HG02840 (cell line): ENCODE measurements at regions not wholly inside any gene's neighbourhood (a gene's known extent, or its start where the extent isn't known, plus 50 kb on each side); places are given as distances from the start of the nearest gene placed in this dataset.

Experiments
- ATAC-seq: cut with Tn5 transposase; IDR thresholded peaks from one replicate; pipeline ENCODE4 v1.9.1; 2021; ENCODE audit warnings: mild to moderate bottlenecking, moderate library complexity, moderate number of reproducible peaks; ENCODE audit not compliant: unreplicated experiment, low FRiP score

DNA sequence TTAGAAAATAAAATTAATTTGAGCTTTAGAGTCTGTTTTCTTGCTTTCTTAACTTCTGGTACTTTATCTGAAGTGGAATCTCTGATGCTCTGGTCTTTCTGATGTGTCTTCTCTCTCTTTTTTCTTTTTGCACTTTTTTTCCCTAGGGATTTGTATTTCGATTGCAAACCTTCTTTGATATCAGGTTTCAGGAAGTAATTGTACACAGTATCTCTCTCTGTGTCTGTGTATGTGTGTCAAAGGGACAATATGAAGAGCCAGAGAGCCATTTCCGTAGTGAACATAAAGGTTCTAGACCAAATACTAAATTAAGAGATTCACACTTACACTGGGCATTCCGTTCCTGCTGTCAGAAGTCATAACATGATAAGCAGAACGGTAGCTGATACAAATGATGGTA, 325.0 kb downstream of the PCDH7 start:
- no peak for ATAC-seq

DNA sequence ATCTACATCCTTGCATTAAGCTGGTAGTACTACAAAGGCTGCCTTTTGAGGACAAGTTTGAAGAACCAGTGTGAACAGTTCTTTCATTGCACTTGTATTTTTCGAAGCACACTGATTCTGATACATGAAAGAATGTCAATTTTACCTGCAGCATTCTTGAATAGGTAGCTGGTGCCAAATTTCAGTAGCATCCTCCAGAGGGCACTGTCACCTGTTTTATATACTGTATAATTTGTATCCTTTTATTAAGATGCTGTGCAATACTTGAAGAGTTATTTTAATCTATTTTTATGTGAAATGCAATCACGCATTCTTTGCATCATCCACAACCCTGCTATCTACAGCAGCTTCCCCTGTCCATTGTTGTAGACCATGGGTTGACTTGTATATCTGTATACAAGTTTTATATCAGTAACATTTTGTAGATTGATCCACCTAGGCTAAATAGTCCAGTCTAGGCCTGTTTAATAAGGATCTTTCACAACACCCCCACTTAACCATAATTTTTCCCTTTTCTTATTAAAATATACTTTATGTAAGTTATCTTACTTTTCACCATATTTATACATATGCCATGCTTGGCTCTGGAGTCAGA, 325.7 kb downstream of the PCDH7 start:
- no peak for ATAC-seq

DNA sequence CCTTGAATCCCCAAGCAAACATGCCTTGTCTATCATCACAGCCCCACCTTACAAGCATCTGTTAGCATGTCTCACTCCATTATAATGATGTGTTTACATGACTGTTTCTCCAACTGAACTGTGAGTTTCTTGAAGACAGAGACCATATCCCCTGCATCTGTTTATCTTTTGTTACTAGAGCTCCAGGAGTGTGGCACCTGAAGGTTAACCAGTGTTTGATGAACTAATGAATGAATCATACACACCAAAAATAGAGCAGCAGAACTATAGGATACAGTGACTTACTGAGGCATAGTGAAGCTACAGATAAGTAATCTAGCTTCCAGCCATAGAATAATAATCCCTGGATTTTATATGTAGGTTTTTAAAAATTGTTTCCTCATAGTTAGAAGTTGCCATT, 331.0 kb downstream of the PCDH7 start:
- ATAC-seq = no peak

DNA sequence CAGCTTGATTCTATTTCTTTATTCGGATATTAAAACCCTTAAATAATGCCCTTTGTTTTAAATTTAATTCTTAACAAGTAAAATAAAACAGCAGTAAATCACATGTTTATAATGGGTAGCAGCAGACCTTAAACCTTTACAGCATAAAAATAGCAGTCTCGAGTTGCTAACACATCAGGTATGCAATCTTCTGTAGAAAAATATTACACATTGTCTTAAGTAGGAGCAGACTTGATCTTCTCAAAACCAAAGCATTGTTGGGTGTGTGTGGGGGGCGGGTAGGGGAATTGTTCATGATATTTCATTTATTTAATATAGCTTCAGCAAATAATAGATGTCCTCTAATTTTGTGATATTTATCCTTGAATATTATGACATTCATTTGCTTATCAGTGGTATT, 331.4 kb downstream of the PCDH7 start:
- ATAC-seq = no peak

DNA sequence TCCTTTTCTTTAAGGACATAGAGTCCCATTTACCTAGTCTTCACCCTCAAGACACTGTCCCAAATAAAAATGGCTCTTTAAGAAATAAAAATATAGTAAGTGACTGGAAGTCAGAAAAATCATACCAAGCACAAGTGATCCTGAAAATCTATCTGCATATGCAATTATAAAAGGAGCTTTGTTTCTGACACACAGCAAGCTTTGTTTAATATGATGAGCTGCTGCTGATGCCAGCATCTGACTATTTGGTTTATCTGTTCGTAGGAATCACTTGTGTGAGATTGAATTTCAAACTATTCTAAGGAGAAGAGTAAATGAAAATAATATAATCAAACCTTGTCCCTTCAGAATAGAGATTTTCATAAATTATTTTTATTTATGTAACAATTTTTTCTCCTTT, 332.4 kb downstream of the PCDH7 start:
- ATAC-seq = no peak

DNA sequence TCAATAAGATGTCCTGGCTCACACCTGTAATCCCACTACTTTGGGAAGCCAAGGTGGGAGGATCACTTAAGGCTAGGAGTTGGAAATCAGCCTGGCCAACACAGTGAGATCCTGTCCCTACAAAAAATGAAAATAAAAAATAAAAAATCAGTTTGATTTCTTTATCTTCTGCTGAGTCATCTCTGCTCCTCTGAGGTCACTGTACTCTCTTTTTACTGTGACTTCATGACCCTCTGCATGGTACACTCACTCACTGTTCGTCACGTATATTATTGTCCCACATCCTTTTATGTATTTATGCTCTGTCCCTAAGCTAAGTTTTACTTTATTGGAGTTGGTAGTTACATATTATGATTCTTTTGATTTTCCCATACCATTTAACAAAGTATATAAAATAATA, 333.3 kb downstream of the PCDH7 start:
- no peak for ATAC-seq

DNA sequence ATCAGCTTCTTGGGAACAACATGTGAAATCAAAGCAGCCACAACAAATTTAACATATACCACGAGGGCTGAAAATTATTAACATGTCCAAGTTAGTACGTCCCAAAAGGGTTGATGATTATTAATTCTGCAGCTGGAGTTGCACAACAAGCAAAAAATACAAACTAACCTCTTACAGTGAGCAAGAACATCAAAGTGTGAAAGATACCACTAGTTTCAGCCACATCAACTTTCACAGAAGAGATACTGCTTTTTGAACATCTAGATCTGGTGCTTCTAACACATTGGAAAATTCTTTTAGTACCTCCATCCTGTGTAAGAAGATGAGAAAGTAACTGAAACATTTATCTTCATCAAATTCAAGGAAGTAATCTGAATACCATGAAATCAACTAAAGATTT, 334.1 kb downstream of the PCDH7 start:
- ATAC-seq = no peak

DNA sequence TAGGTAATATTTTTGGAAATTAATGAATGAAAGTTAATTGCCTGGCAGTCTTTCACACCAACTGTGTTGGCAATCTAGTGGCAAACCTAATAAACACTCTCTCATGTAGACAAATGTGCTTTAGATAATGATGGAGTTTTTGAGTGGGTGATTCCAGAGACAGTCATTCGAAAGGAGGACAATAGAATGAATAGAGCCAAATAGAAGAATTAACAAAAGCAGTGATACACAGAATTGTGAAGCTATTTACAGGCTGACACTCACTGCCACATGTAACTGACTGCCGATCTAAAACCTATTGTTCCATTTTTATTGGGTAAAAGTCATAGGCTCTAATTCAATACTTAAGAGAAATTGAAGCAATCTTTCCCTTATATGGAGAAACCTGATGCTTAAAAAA, 338.5 kb downstream of the PCDH7 start:
- ATAC-seq = no peak

DNA sequence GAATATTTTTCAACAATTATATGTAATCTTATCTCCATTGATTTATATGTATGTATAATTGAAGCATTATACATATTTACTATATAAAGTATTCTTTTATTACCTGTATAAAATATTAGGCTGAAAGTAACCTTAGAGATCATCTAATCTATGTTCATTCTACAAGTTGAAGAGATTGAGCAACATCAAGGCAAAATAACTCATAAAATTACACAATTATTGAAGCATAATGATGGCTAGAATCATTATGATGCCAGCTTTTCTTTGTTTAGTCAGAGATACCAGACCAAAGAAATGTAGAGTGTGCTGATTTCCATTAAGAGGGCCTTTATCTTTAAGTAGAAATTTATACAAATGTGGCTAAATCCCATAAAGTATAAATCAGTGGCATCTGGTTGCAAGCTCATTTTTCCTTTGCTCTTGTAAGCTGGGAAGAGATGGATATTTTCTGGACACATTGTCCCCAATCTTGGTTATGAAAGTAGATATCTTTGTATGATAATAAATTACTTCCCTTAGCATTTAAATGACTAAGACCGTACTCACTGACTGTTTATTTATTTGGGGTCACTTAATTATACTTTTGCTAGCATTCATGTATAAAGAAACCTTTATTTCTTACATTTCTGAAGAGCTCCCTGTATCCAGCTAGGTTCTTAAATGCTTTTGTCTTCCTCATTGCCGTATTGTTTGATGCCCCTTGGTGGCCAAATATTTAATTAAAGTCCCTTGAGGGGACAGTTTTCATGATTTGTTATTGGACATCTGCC, 339.8 kb downstream of the PCDH7 start:
- no peak for ATAC-seq

DNA sequence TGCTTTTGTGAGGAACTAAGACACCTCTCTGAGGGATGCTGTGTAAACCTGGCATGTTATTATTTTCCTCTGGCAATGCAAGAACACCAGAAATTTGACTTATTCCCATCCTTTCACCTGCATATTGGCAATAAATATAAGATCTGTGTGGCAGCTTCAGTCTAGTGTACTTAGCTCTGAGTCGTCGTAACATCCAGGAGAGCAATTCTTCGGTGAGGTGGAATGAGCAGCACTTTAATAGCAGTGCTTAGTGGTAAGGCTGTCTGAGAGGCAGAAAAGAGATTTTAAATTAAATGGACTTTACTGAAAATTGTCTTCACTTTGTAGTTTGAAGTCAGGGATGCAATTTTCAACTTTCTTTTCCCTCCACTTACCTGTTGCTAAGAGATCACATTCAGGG, 344.9 kb downstream of the PCDH7 start:
- no peak for ATAC-seq

DNA sequence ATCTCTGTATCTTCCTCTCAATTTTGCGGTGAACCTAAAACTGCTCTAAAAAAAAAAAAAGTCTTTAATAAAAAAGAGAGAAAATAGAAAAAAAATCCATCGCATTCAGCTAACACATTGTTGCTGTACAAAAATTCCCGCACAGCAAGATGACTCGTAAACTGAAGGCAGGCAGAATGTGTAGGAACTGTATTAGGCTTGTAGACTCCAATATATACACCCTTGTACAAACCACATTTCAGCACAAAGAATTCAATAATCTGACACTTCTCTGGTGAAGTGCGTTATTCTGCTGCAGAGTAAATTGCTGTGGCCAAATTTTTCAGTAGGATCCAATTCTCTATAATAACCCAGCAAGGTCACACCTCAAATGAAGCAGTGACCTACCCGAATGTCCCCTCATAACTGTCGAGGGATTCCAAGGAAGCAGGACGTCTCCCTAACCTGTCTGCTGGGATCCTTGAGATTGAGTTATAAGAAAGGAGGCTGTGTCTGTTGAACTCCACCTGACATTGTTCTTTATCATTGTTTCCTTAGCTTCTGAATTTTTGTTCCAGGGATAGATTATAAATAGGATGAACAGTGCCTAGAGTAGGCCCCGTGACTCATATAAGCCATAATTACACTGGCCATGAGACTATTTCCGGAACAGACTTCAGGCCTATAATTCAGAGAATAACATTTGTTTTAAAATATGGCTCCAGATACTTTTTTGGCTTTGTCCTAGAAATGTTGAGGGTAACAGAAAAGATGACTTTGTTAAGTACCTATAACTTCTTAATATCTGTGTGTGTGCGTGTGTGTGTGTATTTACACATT, 348.3 kb downstream of the PCDH7 start:
- no peak for ATAC-seq

DNA sequence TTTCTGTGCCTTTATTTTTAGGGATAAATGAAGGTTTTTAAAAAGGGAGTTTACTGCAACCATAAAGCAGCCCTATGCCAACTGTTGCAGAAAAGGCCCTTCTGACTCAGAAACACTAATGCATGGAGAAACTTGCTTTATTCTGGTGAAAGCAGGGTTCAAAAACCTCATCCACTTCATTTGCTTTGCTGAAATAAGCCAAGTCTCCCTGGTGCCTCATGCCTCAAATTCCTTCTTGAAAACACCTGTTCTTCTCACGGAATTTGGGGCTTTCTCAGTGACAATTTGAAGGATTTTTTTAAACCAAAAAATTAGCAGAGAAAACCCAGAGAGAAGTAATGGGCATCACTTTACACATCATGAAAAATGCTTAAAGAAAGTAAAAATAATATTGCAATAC, 349.0 kb downstream of the PCDH7 start:
- ATAC-seq = no peak

DNA sequence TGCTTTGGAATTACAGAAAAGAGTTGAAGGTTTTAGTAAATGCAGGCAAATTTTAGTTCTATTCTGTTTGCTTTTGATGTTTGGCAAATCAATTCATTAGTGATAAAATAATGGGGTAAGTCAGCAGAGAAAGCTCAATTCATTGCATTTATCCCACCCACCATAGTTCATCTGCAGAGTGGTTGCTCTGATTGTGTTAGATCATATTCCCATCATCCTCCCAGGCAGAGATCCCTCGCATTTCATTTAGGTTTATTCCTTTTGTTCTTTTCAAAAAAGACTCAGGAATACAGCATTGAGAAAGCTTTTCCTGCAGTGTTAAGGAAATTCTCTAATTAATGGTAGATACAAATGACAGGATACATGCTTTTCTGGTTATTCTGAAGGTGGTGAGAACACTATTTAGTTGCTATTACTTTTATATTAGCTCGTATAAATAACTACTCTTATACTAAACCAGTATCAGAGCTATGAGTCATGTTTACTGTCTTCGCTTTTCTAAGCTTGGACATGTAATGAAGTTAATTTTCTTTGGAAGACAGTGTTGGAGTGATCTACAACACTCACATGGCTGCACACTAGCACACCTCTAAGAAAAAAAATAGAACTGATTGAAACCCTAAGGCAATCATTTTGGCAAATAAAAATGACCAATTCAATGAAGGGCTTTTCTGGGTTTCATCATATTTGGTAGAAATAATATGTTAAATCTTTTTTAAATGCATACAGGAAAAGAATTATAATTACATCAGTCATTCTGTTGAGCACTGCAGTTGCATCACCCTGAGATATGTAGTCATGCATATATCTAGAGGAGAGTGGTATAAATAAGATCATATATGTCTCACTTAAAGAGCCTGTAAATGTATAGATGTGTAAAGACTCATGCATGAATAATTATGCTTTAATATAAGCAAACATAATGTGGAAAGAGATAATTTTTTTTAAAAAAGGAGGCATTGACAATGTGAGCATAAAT, 351.6 kb downstream of the PCDH7 start:
- no peak for ATAC-seq

DNA sequence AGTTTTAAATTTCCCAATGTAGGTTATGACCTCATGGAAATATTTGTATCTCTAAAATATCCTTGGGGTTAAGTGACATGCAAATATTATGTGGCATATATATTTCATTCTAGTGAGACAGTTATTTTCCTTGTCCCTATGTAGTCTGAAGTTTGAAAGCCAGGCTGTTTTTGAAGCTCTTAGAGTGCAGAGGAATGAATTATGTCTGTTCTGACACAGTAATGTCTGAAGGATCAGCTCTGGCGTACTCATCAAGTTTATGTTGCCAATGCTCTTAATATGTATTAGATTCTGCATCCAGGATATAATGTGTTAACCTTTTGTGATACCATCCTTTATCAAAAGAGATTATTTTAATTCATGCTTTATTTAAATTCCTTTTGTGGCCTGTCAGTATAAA, 355.8 kb downstream of the PCDH7 start:
- no peak for ATAC-seq

DNA sequence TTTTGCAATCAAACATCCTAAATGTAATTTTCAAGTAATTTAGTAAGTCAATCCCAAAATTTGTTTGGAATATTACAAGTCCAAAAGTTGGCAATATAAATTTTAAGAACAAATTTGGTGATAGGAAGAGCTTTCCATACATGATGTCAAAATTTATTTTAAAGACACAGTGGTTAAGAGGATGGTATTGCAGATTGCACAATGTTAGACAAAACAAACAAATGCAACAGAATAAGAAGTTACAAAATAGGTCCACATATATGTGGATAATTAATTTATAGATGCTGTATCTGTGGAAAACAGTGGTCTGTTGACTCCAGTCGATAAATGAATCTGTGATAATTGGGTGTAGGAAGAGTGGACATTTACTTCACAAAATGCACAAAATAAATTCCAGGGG, 358.5 kb downstream of the PCDH7 start:
- no peak for ATAC-seq

DNA sequence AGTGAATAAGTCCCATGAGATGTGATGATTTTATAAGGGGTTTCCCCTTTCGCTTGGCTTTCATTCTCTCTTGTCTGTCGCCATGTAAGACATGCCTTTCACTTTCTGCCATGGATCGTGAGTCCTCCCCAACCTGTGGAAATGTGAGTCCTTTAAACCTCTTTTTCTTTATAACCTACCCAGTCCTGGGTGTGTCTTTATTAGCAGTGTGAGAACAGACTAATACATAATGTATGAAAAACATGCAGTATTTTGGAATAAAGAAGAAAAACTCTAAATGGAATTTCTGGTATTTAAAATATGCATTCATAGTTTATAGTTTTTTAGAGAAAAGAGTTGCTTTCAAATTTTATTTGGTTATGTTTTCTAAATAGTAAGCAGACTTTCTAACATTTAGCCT, 360.7 kb downstream of the PCDH7 start:
- no peak for ATAC-seq

DNA sequence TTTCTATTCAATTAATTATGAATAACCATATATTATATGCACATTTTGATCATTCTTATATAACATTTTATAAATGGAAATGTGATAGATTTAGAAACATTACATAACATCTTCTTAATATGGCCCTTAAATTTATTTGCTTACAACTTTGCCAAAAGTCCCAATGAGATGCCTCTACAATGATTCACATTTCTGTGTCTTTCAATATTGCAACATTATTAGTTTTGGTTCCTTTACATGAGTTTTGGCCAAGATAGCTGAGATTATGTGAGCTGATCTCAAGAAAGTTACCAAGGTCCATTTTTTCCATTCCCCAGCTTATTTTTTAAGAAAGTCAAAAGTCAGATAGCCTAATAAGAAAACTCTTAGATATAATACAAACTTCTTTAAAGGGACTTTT, 361.2 kb downstream of the PCDH7 start:
- ATAC-seq = no peak

DNA sequence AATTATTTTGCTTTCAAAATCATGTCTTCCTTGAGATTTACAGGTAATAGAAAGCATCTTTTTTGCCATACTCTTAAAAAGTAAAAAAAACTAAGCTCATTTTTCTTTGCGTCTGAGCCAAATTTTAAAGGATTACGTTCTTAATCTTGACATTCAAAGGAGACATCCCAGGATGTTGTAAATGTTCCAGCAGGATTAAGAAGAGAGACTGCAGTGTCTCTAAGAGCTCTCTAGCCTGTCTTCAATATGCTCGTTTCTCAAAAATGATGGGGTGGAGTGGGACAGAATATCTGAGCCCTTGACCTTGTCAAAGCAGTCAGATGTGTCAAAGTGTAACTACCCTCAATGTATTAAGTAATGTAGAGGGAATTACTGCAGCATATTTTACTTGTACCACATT, 363.3 kb downstream of the PCDH7 start:
- no peak for ATAC-seq

DNA sequence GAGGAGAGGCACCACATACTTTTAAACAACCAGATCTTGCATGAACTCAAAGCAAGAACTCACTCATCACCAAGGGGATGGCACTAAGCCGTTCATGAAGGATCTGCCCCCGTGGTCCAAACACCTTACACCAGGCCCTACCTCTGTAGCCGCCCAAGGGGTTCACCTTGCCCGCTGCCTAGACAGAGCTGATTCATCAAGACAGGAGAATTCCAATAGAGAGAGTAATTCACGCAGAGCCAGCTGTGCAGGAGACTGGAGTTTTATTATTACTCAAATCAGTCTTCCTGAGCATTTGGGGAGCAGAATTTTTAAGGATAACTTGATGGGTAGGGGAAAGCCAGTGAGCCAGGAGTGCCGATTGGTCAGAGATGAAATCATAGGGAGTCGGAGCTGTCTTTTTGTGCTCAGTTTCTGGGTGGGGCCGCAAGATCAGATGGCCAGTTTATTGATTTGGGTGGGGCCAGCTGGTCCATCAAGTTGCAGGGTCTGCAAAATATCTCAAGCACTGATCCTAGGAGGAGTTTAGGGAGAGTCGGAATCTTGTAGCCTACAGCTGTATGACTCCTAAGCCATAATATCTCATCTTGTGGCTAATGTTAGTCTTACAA, 364.7 kb downstream of the PCDH7 start:
- ATAC-seq = no peak

DNA sequence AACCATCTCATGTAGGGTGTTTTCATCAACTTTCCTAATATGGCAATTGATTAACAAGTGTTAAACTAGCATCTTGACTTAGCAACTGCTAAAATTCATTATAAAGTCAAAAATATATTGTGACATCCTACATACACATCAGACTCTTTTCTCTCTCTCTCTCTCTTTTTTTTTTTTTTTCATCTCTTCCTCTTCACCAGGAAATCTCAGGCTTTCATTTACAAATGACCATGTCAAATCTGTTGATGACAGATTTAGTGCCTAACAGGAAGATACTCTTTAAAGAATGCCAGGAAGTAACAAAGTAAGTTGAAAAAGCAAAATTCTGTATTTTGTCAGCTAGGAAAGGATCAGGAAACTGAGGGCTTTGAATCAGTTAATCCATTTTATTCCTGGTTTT, 365.5 kb downstream of the PCDH7 start:
- no peak for ATAC-seq
